DND-41 (cell line): ENCODE measurements at regions not wholly inside any gene's neighbourhood (a gene's known extent, or its start where the extent isn't known, plus 50 kb on each side); places are given as distances from the start of the nearest gene placed in this dataset.

Experiments used
- EZH2 ChIP-seq: IDR thresholded peaks from 3 replicates; pipeline ENCODE4 v1.6.1; 2012; ENCODE audit warnings: borderline replicate concordance, low read depth, mild to moderate bottlenecking, moderate library complexity, low read length, inconsistent platforms; ENCODE audit not compliant: severe bottlenecking
- TF ChIP-seq, protein P1 (sequence below): IDR thresholded peaks from 2 replicates; pipeline ENCODE4 v1.5.1; 2012; ENCODE audit warnings: borderline replicate concordance, low read length, moderate library complexity, mild to moderate bottlenecking; ENCODE audit not compliant: poor library complexity, severe bottlenecking; ENCODE audit errors: extremely low read depth

DNA sequence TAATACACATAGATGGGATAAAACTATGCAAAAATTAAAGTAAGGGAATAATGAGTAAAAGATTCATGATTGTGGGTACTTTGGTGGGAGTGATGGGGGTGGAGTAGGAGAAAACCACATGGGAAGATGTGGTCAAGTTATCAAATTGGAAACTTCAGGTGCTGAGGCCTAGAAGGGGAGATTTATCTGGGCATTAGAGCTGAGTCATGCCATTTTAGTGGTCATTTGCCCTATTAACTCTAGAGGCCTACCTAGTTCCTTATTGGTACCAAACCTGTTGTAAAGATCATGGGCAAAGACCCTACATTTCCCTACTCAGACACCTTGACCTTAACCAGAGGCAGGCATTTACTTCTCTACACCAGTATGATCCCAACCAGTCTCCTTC lies 125.9 kb upstream of the BCL6 start:
- TF ChIP-seq, protein P1, sequence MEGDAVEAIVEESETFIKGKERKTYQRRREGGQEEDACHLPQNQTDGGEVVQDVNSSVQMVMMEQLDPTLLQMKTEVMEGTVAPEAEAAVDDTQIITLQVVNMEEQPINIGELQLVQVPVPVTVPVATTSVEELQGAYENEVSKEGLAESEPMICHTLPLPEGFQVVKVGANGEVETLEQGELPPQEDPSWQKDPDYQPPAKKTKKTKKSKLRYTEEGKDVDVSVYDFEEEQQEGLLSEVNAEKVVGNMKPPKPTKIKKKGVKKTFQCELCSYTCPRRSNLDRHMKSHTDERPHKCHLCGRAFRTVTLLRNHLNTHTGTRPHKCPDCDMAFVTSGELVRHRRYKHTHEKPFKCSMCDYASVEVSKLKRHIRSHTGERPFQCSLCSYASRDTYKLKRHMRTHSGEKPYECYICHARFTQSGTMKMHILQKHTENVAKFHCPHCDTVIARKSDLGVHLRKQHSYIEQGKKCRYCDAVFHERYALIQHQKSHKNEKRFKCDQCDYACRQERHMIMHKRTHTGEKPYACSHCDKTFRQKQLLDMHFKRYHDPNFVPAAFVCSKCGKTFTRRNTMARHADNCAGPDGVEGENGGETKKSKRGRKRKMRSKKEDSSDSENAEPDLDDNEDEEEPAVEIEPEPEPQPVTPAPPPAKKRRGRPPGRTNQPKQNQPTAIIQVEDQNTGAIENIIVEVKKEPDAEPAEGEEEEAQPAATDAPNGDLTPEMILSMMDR, result no peak
- no peak for TF ChIP-seq EZH2
